ENCODE measurements at regions not wholly inside any gene's neighbourhood (a gene's known extent, or its start where the extent isn't known, plus 50 kb on each side); places are given as distances from the start of the nearest gene placed in this dataset.
A peak's percentile ranks its signal among the peaks of the same experiment; 100 is the strongest.

- DNase-seq (ENCODE audit: low spot score), result no peak
These were observed 109.4 kb upstream of the SPRY4 start for GRCh38 chr5:142434322-142434612.

- DNase-seq (ENCODE audit: low spot score), result no peak
These were observed 108.9 kb upstream of the SPRY4 start for GRCh38 chr5:142433526-142434321.

GRCh38 chr5:142432961-142433360 is 108.1 kb upstream of the SPRY4 start:
- peak; percentile 28 for DNase-seq (ENCODE audit: low spot score)

GRCh38 chr5:142432369-142432863 is 107.6 kb upstream of the SPRY4 start:
- peak; percentile 47 for DNase-seq (ENCODE audit: low spot score)

- no peak for DNase-seq (ENCODE audit: low spot score)
These were observed 104.1 kb upstream of the SPRY4 start for GRCh38 chr5:142428773-142429473.

GRCh38 chr5:142428036-142428772 is 103.4 kb upstream of the SPRY4 start:
- no peak for DNase-seq (ENCODE audit: low spot score)

GRCh38 chr5:142427529-142427928 is 102.7 kb upstream of the SPRY4 start:
- DNase-seq (ENCODE audit: low spot score), result no peak

- DNase-seq (ENCODE audit: low spot score), result no peak
These were observed 102.2 kb upstream of the SPRY4 start for GRCh38 chr5:142427015-142427364.

GRCh38 chr5:142426129-142427014 is 101.6 kb upstream of the SPRY4 start:
- DNase-seq (ENCODE audit: low spot score), result no peak

GRCh38 chr5:142425286-142426065 is 100.7 kb upstream of the SPRY4 start:
- DNase-seq (ENCODE audit: low spot score), result no peak

GRCh38 chr5:142422429-142422828 is 97.6 kb upstream of the SPRY4 start:
- no peak for DNase-seq (ENCODE audit: low spot score)

GRCh38 chr5:142421621-142422397 is 97.0 kb upstream of the SPRY4 start:
- no peak for DNase-seq (ENCODE audit: low spot score)

GRCh38 chr5:142421228-142421617 is 96.4 kb upstream of the SPRY4 start:
- DNase-seq (ENCODE audit: low spot score), result peak; percentile 51

- no peak for DNase-seq (ENCODE audit: low spot score)
These were observed 95.9 kb upstream of the SPRY4 start for GRCh38 chr5:142420561-142421227.

GRCh38 chr5:142412581-142412980 is 87.8 kb upstream of the SPRY4 start:
- no peak for DNase-seq (ENCODE audit: low spot score)

GRCh38 chr5:142411656-142412425 is 87.0 kb upstream of the SPRY4 start:
- DNase-seq (ENCODE audit: low spot score), result no peak

- DNase-seq (ENCODE audit: low spot score), result no peak
These were observed 86.3 kb upstream of the SPRY4 start for GRCh38 chr5:142411103-142411502.

GRCh38 chr5:142408981-142409481 is 84.2 kb upstream of the SPRY4 start:
- DNase-seq (ENCODE audit: low spot score), result no peak

GRCh38 chr5:142408536-142408935 is 83.7 kb upstream of the SPRY4 start:
- DNase-seq (ENCODE audit: low spot score), result no peak

Data from mucosa of gallbladder (tissue), 1 donor.